ENCODE measurements at regions not wholly inside any gene's neighbourhood (a gene's known extent, or its start where the extent isn't known, plus 50 kb on each side); places are given as distances from the start of the nearest gene placed in this dataset.

- TF ChIP-seq CTCF (conservative IDR thresholded peaks at IDR 0.05; ENCODE audit: low read length): no peak
- peak; percentile 4 for DNase-seq (ENCODE audit: low read depth)
- no peak overlapping the region for H3K4me3 ChIP-seq (ENCODE audit: low read length)
Observed at GRCh38 chr4:123919576-123920098, 523.0 kb downstream of the SPRY1 start.

- no peak for DNase-seq (ENCODE audit: low read depth)
- no peak overlapping the region for H3K4me3 ChIP-seq (ENCODE audit: low read length)
- no peak for TF ChIP-seq CTCF (conservative IDR thresholded peaks at IDR 0.05; ENCODE audit: low read length)
Observed at GRCh38 chr4:123921339-123921738, 524.7 kb downstream of the SPRY1 start.

- H3K4me3 ChIP-seq (ENCODE audit: low read length): no peak overlapping the region
- peak; percentile 24 for DNase-seq (ENCODE audit: low read depth)
- TF ChIP-seq CTCF (conservative IDR thresholded peaks at IDR 0.05; ENCODE audit: low read length): no peak
Observed at GRCh38 chr4:123922847-123923246, 526.3 kb downstream of the SPRY1 start.

GRCh38 chr4:123924536-123924935, 527.9 kb downstream of the SPRY1 start:
- H3K4me3 ChIP-seq (ENCODE audit: low read length): no peak overlapping the region
- peak; percentile 73 for DNase-seq (ENCODE audit: low read depth)
- TF ChIP-seq CTCF (conservative IDR thresholded peaks at IDR 0.05; ENCODE audit: low read length): no peak

GRCh38 chr4:123929565-123929964, 533.0 kb downstream of the SPRY1 start:
- DNase-seq (ENCODE audit: low read depth): no peak
- no peak overlapping the region for H3K4me3 ChIP-seq (ENCODE audit: low read length)
- no peak for TF ChIP-seq CTCF (conservative IDR thresholded peaks at IDR 0.05; ENCODE audit: low read length)

- TF ChIP-seq CTCF (conservative IDR thresholded peaks at IDR 0.05; ENCODE audit: low read length): no peak
- peak; percentile 12 for DNase-seq (ENCODE audit: low read depth)
- no peak overlapping the region for H3K4me3 ChIP-seq (ENCODE audit: low read length)
Observed at GRCh38 chr4:123930996-123931395, 534.4 kb downstream of the SPRY1 start.

GRCh38 chr4:123934096-123934495, 537.5 kb downstream of the SPRY1 start:
- no peak for DNase-seq (ENCODE audit: low read depth)
- H3K4me3 ChIP-seq (ENCODE audit: low read length): no peak overlapping the region
- TF ChIP-seq CTCF (conservative IDR thresholded peaks at IDR 0.05; ENCODE audit: low read length): no peak
